HEK293 (cell line): ENCODE measurements at regions not wholly inside any gene's neighbourhood (a gene's known extent, or its start where the extent isn't known, plus 50 kb on each side); places are given as distances from the start of the nearest gene placed in this dataset.

ENCODE experiments used
- CTCF ChIA-PET: fragments of 350-600 bp; formaldehyde crosslinking; extraction: SDS; loops from one replicate; lab custom pipeline; 2021; ENCODE audit warnings: antibody characterized with exemption; lab: Yijun Ruan, JAX
- POLR2A ChIA-PET: fragments of 300-600 bp; formaldehyde crosslinking; extraction: SDS; loops from one replicate; lab custom pipeline; 2020; ENCODE audit warnings: antibody characterized with exemption, inconsistent platforms; lab: Yijun Ruan, JAX
- H3K27ac ChIP-seq: fragments of 200-500 bp; sonication (Bioruptor generic); 2 replicates; pipeline ENCODE4 v1.5.1; 2014; ENCODE audit warnings: low read depth, low read length, control low read depth, inconsistent platforms; ENCODE audit errors: extremely low read depth
- H3K36me3 ChIP-seq, 2 experiments: fragments of 200-500 bp in 1 of 2; sonication (Bioruptor generic) in 1 of 2; 1 replicate in 1 of 2; 2 replicates in 1 of 2; pipeline ENCODE4 v1.5.1; 2014 to 2017; ENCODE audit warnings: inconsistent platforms in 2 of 2, low read length in 2 of 2; ENCODE audit not compliant: control insufficient read depth in 2 of 2, insufficient read depth in 1 of 2
- H3K4me1 ChIP-seq: fragments of 200-500 bp; sonication (Bioruptor generic); 2 replicates; pipeline ENCODE4 v1.5.1; 2014; ENCODE audit warnings: mild to moderate bottlenecking, low read length, inconsistent platforms; ENCODE audit not compliant: control insufficient read depth, insufficient read depth
- H3K4me3 ChIP-seq: 2 replicates; pipeline ENCODE4 v1.5.1; 2011; ENCODE audit warnings: low read depth, mild to moderate bottlenecking, control low read depth, low read length, moderate library complexity
- H3K9me3 ChIP-seq: fragments of 200-500 bp; sonication (Bioruptor generic); 2 replicates; pipeline ENCODE4 v1.5.1; 2014; ENCODE audit warnings: low read depth, low read length, inconsistent platforms; ENCODE audit not compliant: control insufficient read depth, insufficient read depth
- HIC1 ChIP-seq: fragments of 450-650 bp; formaldehyde crosslinking; IDR thresholded peaks from 2 replicates; pipeline ENCODE4 v1.5.1; 2016; ENCODE audit warnings: missing biosample characterization, missing genetic modification characterization
- HOXC10 ChIP-seq: sonication (generic); formaldehyde crosslinking; IDR thresholded peaks from 2 replicates; pipeline ENCODE4 v1.8.1; 2023; ENCODE audit warnings: mild to moderate bottlenecking, missing genetic modification reagents
- HOXD13 ChIP-seq: sonication (generic); formaldehyde crosslinking; IDR thresholded peaks from 2 replicates; pipeline ENCODE4 v1.8.0; 2022; ENCODE audit warnings: missing genetic modification reagents, borderline replicate concordance
- KLF8 ChIP-seq: fragments of 450-650 bp; formaldehyde crosslinking; IDR thresholded peaks from 2 replicates; pipeline ENCODE4 v1.5.1; 2016; ENCODE audit warnings: missing biosample characterization, missing genetic modification characterization
- PATZ1 ChIP-seq: fragments of 450-650 bp; formaldehyde crosslinking; IDR thresholded peaks from 2 replicates; pipeline ENCODE4 v1.5.1; 2016; ENCODE audit warnings: missing biosample characterization, missing genetic modification characterization
- RBAK ChIP-seq: fragments of 450-650 bp; formaldehyde crosslinking; IDR thresholded peaks from 2 replicates; pipeline ENCODE4 v1.5.1; 2016; ENCODE audit warnings: missing biosample characterization, missing genetic modification characterization
- WT1 ChIP-seq: fragments of 450-650 bp; formaldehyde crosslinking; IDR thresholded peaks from 2 replicates; pipeline ENCODE4 v1.5.1; 2016; ENCODE audit warnings: missing biosample characterization, missing genetic modification characterization
- ZBTB20 ChIP-seq: fragments of 450-650 bp; formaldehyde crosslinking; IDR thresholded peaks from 2 replicates; pipeline ENCODE4 v1.5.1; 2016; ENCODE audit warnings: missing biosample characterization, missing genetic modification characterization
- ZNF132 ChIP-seq: fragments of 450-650 bp; formaldehyde crosslinking; IDR thresholded peaks from 2 replicates; pipeline ENCODE4 v1.5.1; 2017; ENCODE audit warnings: missing biosample characterization, missing genetic modification characterization, borderline replicate concordance
- ZNF138 ChIP-seq: fragments of 450-650 bp; formaldehyde crosslinking; IDR thresholded peaks from 2 replicates; pipeline ENCODE4 v1.5.1; 2016; ENCODE audit warnings: missing biosample characterization, missing genetic modification characterization, borderline replicate concordance
- ZNF174 ChIP-seq: fragments of 450-650 bp; formaldehyde crosslinking; IDR thresholded peaks from 2 replicates; pipeline ENCODE4 v1.5.0; 2017; ENCODE audit warnings: missing biosample characterization, mild to moderate bottlenecking, missing genetic modification characterization
- ZNF214 ChIP-seq: fragments of 450-650 bp; formaldehyde crosslinking; IDR thresholded peaks from 2 replicates; pipeline ENCODE4 v1.5.1; 2017; ENCODE audit warnings: missing biosample characterization, mild to moderate bottlenecking, missing genetic modification characterization, borderline replicate concordance
- ZNF350 ChIP-seq: fragments of 450-650 bp; formaldehyde crosslinking; IDR thresholded peaks from 2 replicates; pipeline ENCODE4 v1.5.0; 2017; ENCODE audit warnings: missing biosample characterization, mild to moderate bottlenecking, missing genetic modification characterization
- ZNF48 ChIP-seq: fragments of 450-650 bp; formaldehyde crosslinking; IDR thresholded peaks from 2 replicates; pipeline ENCODE4 v1.5.1; 2016; ENCODE audit warnings: missing biosample characterization, missing genetic modification characterization
- ZNF555 ChIP-seq: fragments of 450-650 bp; formaldehyde crosslinking; conservative IDR thresholded peaks from 2 replicates; pipeline ENCODE4 v1.5.1; 2017; ENCODE audit warnings: missing biosample characterization, mild to moderate bottlenecking, missing genetic modification characterization, inconsistent platforms
- ZNF610 ChIP-seq: fragments of 450-650 bp; formaldehyde crosslinking; IDR thresholded peaks from 2 replicates; pipeline ENCODE4 v1.5.1; 2016; ENCODE audit warnings: missing biosample characterization, missing genetic modification characterization, borderline replicate concordance
- ZNF654 ChIP-seq: fragments of 450-650 bp; formaldehyde crosslinking; IDR thresholded peaks from 2 replicates; pipeline ENCODE4 v1.5.1; 2016; ENCODE audit warnings: low read depth, missing biosample characterization, missing genetic modification characterization
- ZNF664 ChIP-seq: fragments of 450-650 bp; formaldehyde crosslinking; IDR thresholded peaks from 2 replicates; pipeline ENCODE4 v1.5.1; 2016; ENCODE audit warnings: missing biosample characterization, missing genetic modification characterization
- ZNF704 ChIP-seq: fragments of 450-650 bp; formaldehyde crosslinking; IDR thresholded peaks from 2 replicates; pipeline ENCODE4 v1.5.1; 2016; ENCODE audit warnings: missing biosample characterization, missing genetic modification characterization
- ZSCAN4 ChIP-seq: fragments of 450-650 bp; formaldehyde crosslinking; IDR thresholded peaks from 2 replicates; pipeline ENCODE4 v1.5.1; 2017; ENCODE audit warnings: missing biosample characterization, missing genetic modification characterization
- TF ChIP-seq, protein P1 (sequence below): fragments of 450-650 bp; formaldehyde crosslinking; IDR thresholded peaks from 2 replicates; pipeline ENCODE4 v1.5.1; 2016; ENCODE audit warnings: missing biosample characterization, missing genetic modification characterization
- TF ChIP-seq, protein P2 (sequence below): fragments of 450-650 bp; formaldehyde crosslinking; IDR thresholded peaks from 2 replicates; pipeline ENCODE4 v1.5.1; 2016; ENCODE audit warnings: missing biosample characterization, missing genetic modification characterization

- TF ChIP-seq, protein P1, sequence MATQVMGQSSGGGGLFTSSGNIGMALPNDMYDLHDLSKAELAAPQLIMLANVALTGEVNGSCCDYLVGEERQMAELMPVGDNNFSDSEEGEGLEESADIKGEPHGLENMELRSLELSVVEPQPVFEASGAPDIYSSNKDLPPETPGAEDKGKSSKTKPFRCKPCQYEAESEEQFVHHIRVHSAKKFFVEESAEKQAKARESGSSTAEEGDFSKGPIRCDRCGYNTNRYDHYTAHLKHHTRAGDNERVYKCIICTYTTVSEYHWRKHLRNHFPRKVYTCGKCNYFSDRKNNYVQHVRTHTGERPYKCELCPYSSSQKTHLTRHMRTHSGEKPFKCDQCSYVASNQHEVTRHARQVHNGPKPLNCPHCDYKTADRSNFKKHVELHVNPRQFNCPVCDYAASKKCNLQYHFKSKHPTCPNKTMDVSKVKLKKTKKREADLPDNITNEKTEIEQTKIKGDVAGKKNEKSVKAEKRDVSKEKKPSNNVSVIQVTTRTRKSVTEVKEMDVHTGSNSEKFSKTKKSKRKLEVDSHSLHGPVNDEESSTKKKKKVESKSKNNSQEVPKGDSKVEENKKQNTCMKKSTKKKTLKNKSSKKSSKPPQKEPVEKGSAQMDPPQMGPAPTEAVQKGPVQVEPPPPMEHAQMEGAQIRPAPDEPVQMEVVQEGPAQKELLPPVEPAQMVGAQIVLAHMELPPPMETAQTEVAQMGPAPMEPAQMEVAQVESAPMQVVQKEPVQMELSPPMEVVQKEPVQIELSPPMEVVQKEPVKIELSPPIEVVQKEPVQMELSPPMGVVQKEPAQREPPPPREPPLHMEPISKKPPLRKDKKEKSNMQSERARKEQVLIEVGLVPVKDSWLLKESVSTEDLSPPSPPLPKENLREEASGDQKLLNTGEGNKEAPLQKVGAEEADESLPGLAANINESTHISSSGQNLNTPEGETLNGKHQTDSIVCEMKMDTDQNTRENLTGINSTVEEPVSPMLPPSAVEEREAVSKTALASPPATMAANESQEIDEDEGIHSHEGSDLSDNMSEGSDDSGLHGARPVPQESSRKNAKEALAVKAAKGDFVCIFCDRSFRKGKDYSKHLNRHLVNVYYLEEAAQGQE = no peak
- TF ChIP-seq PATZ1 (tag by site-specific recombination) (no peak), RBAK (tag by site-specific recombination) (no peak), ZSCAN4 (tag by site-specific recombination) (no peak), KLF8 (no peak)
- TF ChIP-seq, all 188 proteins: peak for 0
Measured at GRCh38 chr16:66156538-66156937, 210.0 kb upstream of the CDH5 start (continued).

DNA sequence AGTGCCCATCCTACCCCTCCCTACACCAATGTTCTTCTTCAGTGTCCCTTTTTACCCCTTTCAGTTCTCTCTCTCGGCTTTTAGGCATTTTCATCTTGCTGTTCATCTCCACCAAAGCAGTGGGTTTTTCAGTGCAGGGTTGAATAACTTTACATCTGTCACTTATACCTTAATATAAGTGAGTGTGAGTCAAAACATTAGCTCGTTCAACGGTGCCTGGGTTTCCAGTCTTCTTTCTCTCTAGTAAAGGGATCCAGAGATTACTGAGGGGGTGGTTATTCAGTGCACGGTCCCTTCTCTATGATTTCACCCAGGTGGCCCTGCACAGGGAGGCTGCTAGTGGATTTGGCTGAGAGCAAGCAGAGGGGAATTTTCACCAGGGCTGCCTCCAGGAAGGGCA lies 210.6 kb upstream of the CDH5 start:
- H3K9me3 ChIP-seq = no peaks in the 10 kb centered on the region
- ChIA-PET POLR2A (no interaction called here), CTCF (no interaction called here)
- no peak overlapping the region for H3K4me3 ChIP-seq
- no peaks in the 10 kb centered on the region for H3K4me1 ChIP-seq
- no peaks in the 10 kb centered on the region for H3K36me3 ChIP-seq
- no peak overlapping the region for H3K27ac ChIP-seq
- TF ChIP-seq WT1 (tag by site-specific recombination) = no peak
- TF ChIP-seq ZNF664 (tag by site-specific recombination) = no peak
- TF ChIP-seq HIC1 (tag by site-specific recombination) = no peak
- TF ChIP-seq ZNF48 (tag by site-specific recombination) = no peak
- TF ChIP-seq ZNF174 (tag by site-specific recombination) = no peak
- TF ChIP-seq ZNF350 (tag by site-specific recombination) = no peak
- TF ChIP-seq ZNF654 (tag by site-specific recombination) = no peak
- TF ChIP-seq HOXC10 (CRISPR knock-in tag) = no peak
- TF ChIP-seq HOXD13 = no peak
- TF ChIP-seq ZNF555 = no peak
- TF ChIP-seq ZNF214 = no peak
- TF ChIP-seq ZNF704 (tag by site-specific recombination) = no peak
- TF ChIP-seq ZBTB20 (tag by site-specific recombination) = no peak
- no peak for TF ChIP-seq ZNF132 (tag by site-specific recombination)
- TF ChIP-seq ZNF138 (tag by site-specific recombination) = no peak
- TF ChIP-seq, protein P2, sequence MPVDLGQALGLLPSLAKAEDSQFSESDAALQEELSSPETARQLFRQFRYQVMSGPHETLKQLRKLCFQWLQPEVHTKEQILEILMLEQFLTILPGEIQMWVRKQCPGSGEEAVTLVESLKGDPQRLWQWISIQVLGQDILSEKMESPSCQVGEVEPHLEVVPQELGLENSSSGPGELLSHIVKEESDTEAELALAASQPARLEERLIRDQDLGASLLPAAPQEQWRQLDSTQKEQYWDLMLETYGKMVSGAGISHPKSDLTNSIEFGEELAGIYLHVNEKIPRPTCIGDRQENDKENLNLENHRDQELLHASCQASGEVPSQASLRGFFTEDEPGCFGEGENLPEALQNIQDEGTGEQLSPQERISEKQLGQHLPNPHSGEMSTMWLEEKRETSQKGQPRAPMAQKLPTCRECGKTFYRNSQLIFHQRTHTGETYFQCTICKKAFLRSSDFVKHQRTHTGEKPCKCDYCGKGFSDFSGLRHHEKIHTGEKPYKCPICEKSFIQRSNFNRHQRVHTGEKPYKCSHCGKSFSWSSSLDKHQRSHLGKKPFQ (tag by site-specific recombination) = no peak
- no peak for TF ChIP-seq ZNF610
